CD14-positive monocyte (primary cell): ENCODE measurements at regions not wholly inside any gene's neighbourhood (a gene's known extent, or its start where the extent isn't known, plus 50 kb on each side); places are given as distances from the start of the nearest gene placed in this dataset.

Experiments used
- DNase-seq, 3 donors: peaks; one replicate each; pipeline ENCODE4 v3.0.0-alpha.2; 2011 to 2022
- H2AFZ ChIP-seq: 2 replicates; pipeline ENCODE4 v1.6.0; 2012; ENCODE audit warnings: mild to moderate bottlenecking, low read depth, low read length, inconsistent platforms; ENCODE audit not compliant: insufficient read depth, poor library complexity, severe bottlenecking
- H3K27ac ChIP-seq, 2 donors: 1 replicate in 1 of 2; 2 replicates in 1 of 2; pipeline ENCODE4 v1.5.1; 2012 to 2013; ENCODE audit warnings: low read length in 2 of 2, control low read depth in 1 of 2, inconsistent platforms in 1 of 2, low read depth in 1 of 2, mild to moderate bottlenecking in 1 of 2
- H3K27me3 ChIP-seq, 2 donors: one replicate each; pipeline versions ENCODE4 v1.6.0 to v1.6.1; 2011 to 2013; ENCODE audit warnings: low read length in 2 of 2; ENCODE audit not compliant: control insufficient read depth in 2 of 2, insufficient read depth in 2 of 2
- H3K36me3 ChIP-seq, 2 donors: replicated peaks in 1 of 2; 1 replicate in 1 of 2; 2 replicates in 1 of 2; pipeline versions ENCODE4 v1.5.1 to v1.6.1; 2012 to 2013; ENCODE audit warnings: low read length in 2 of 2, control low read depth in 1 of 2, inconsistent platforms in 1 of 2, mild to moderate bottlenecking in 1 of 2; ENCODE audit not compliant: insufficient read depth in 2 of 2, control insufficient read depth in 1 of 2
- H3K4me1 ChIP-seq, 2 donors: 1 replicate in 1 of 2; 2 replicates in 1 of 2; pipeline versions ENCODE4 v1.5.1 to v1.6.1; 2012 to 2013; ENCODE audit warnings: low read length in 2 of 2, control low read depth in 1 of 2, inconsistent platforms in 1 of 2, mild to moderate bottlenecking in 1 of 2, moderate library complexity in 1 of 2; ENCODE audit not compliant: insufficient read depth in 2 of 2, control insufficient read depth in 1 of 2
- H3K4me2 ChIP-seq: replicated peaks from 2 replicates; pipeline ENCODE3; 2012; ENCODE audit warnings: low read length, moderate library complexity, mild to moderate bottlenecking; ENCODE audit not compliant: poor library complexity, severe bottlenecking; ENCODE audit errors: extremely low read depth
- H3K4me3 ChIP-seq, 3 experiments: fragments of 200-600 bp in 1 of 3; sonication (generic) in 1 of 3; replicated peaks in 1 of 3; 1 replicate in 2 of 3; 2 replicates in 1 of 3; pipeline ENCODE4 v1.5.1; 2011 to 2013; ENCODE audit warnings: low read length in 3 of 3, mild to moderate bottlenecking in 3 of 3, control low read depth in 2 of 3, low read depth in 2 of 3, inconsistent platforms in 1 of 3, moderate library complexity in 1 of 3
- H3K79me2 ChIP-seq: 2 replicates; pipeline ENCODE4 v1.6.0; 2012; ENCODE audit warnings: mild to moderate bottlenecking, control low read depth, inconsistent platforms, low read length, moderate library complexity; ENCODE audit not compliant: insufficient read depth
- H3K9ac ChIP-seq: 2 replicates; pipeline ENCODE4 v1.6.0; 2017; ENCODE audit warnings: low read length, mild to moderate bottlenecking; ENCODE audit not compliant: insufficient read depth, poor library complexity, severe bottlenecking
- H3K9me3 ChIP-seq, 2 donors: replicated peaks in 1 of 2; 1 replicate in 1 of 2; 2 replicates in 1 of 2; pipeline versions ENCODE4 v1.5.1 to v1.6.1; 2012 to 2013; ENCODE audit warnings: low read length in 2 of 2, control low read depth in 1 of 2; ENCODE audit not compliant: control insufficient read depth in 1 of 2, insufficient read depth in 1 of 2
- H4K20me1 ChIP-seq: 2 replicates; pipeline ENCODE4 v1.6.0; 2012; ENCODE audit warnings: mild to moderate bottlenecking, low read length, control low read depth, moderate library complexity; ENCODE audit not compliant: insufficient read depth
- H3K27ac Mint-ChIP-seq, 7 donors: one replicate each; pipeline ENCODE4 v1.8.0; 2020; ENCODE audit warnings: mild to moderate bottlenecking in 7 of 7, mixed read lengths in 7 of 7, moderate library complexity in 6 of 7, inconsistent platforms in 2 of 7
- H3K27me3 Mint-ChIP-seq, 3 donors: one replicate each; pipeline ENCODE4 v1.8.0; 2021 to 2022; ENCODE audit warnings: low read depth in 3 of 3, mild to moderate bottlenecking in 3 of 3, mixed read lengths in 3 of 3, moderate library complexity in 3 of 3, inconsistent platforms in 1 of 3
- H3K36me3 Mint-ChIP-seq, 2 donors: one replicate each; pipeline ENCODE4 v1.8.0; 2020; ENCODE audit warnings: mixed read lengths in 2 of 2, inconsistent platforms in 1 of 2, mild to moderate bottlenecking in 1 of 2
- H3K4me1 Mint-ChIP-seq: one replicate; pipeline ENCODE4 v1.8.0; 2020; ENCODE audit warnings: mild to moderate bottlenecking, mixed read lengths
- H3K4me3 Mint-ChIP-seq, 2 donors: one replicate each; pipeline ENCODE4 v1.8.0; 2020; ENCODE audit warnings: mild to moderate bottlenecking in 2 of 2, mixed read lengths in 2 of 2, moderate library complexity in 1 of 2
- H3K9me3 Mint-ChIP-seq, 7 donors: one replicate each; pipeline ENCODE4 v1.8.0; 2020 to 2022; ENCODE audit warnings: mixed read lengths in 7 of 7, mild to moderate bottlenecking in 6 of 7, moderate library complexity in 6 of 7, inconsistent platforms in 2 of 7
- WGBS: methylation state at CpG from one replicate; pipeline ENCODE4 v1.1.5; 2013; ENCODE audit warnings: missing lambda C conversion rate; ENCODE audit not compliant: insufficient coverage; 5-methylcytosine and 5-hydroxymethylcytosine counted together
- intact Hi-C, 2 donors: fragments of 100-400 bp; cut with micrococcal nuclease; formaldehyde crosslinking; loops; one replicate each; pipeline versions ENCODE4 v1.15.0 to v1.15.1; 2023
- TF ChIP-seq, protein P1 (sequence below): fragments of 200-600 bp; IDR thresholded peaks from one replicate; pipeline ENCODE4 v1.8.0; 2022; ENCODE audit warnings: antibody characterized with exemption, mild to moderate bottlenecking

DNA sequence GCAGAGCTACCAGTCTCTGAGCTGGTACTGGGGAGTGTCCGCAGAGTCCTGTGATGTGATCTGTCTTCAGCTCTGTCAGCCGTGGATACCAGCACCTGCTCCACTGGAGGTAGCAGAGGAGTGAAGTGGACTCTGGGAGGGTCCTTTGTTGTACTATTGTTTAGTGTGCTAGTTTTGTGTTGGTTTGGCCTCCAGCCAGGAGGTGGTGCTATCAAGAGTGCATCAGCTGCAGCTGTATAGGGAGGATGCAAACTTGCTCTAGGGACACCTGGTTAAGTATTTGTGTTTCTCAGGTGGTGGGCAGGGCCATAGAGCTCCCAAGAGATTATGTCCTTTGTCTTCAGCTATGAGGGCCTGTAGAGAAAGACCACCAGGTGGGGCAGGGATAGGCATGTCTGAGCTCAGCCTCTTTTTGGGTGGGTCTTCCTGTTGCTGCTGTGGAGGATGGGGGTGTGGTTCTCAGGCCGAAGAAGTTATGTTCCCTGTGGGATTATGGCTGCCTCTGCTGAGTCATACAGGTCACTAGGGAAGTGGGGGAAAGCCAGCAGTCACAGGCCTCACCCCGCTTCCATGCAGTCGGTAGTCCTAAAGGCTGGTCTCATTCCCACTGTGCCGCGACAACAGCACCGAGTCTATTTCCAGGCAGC, 443.2 kb upstream of the TBL1XR1 start:
- Histone ChIP-seq H4K20me1 (no peaks in the 10 kb centered on the region), H3K27ac (no peak overlapping the region), H3K4me2 (no peak overlapping the region), H3K9ac (no peak overlapping the region), H3K36me3 (no peaks in the 10 kb centered on the region), H3K4me1 (no peaks in the 10 kb centered on the region), H3K79me2 (no peaks in the 10 kb centered on the region), H3K9me3 (no peaks in the 10 kb centered on the region), H3K4me3 (no peak overlapping the region), H2AFZ (no peak overlapping the region), H3K27me3 (no peaks in the 10 kb centered on the region)
- Mint-ChIP-seq H3K36me3 (peaks cover 0 to 2% of the 10 kb centered on the region in 2 donors), H3K27ac (peak overlapping the region in 3 of 7 donors; percentile 13 to 27 (median 22)), H3K4me1 (peaks cover 6% of the 10 kb centered on the region), H3K27me3 (peaks cover 0 to 4% (median 0%) of the 10 kb centered on the region in 3 donors), H3K4me3 (no peak overlapping the region), H3K9me3 (peaks cover 0 to 7% (median 3%) of the 10 kb centered on the region in 7 donors)
- intact Hi-C loops, result no loop called here
- TF ChIP-seq, protein P1, sequence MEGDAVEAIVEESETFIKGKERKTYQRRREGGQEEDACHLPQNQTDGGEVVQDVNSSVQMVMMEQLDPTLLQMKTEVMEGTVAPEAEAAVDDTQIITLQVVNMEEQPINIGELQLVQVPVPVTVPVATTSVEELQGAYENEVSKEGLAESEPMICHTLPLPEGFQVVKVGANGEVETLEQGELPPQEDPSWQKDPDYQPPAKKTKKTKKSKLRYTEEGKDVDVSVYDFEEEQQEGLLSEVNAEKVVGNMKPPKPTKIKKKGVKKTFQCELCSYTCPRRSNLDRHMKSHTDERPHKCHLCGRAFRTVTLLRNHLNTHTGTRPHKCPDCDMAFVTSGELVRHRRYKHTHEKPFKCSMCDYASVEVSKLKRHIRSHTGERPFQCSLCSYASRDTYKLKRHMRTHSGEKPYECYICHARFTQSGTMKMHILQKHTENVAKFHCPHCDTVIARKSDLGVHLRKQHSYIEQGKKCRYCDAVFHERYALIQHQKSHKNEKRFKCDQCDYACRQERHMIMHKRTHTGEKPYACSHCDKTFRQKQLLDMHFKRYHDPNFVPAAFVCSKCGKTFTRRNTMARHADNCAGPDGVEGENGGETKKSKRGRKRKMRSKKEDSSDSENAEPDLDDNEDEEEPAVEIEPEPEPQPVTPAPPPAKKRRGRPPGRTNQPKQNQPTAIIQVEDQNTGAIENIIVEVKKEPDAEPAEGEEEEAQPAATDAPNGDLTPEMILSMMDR, result no peak
- 71% methylated on average over 8 of the region's 8 CpGs for WGBS
- DNase-seq, result peak in 1 of 3 donors; percentile 5

DNA sequence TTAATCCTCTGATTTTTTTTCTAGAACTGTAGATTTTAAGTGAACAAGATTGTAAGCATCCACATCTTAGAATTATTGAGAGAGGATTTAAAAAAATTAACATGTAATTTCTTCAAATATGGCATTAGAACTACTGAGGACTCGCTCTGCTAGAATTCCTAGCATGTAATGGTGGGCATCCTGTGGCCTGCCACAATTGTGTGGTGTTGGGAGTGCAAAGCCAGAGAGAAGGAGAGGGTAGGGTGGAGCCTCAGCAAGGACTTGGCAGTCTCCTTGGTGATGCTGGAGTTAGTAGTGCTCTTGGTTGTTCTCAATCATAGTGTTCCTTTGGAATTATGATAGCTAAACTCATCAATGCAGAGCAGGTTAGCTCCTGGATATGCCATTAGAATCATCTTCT, 443.9 kb upstream of the TBL1XR1 start:
- peaks cover 0 to 4% (median 0%) of the 10 kb centered on the region in 3 donors for H3K27me3 Mint-ChIP-seq
- Histone ChIP-seq H3K27me3 (no peaks in the 10 kb centered on the region), H3K9ac (no peak overlapping the region), H3K4me2 (no peak overlapping the region), H3K4me1 (peaks cover under 1 to 1% of the 10 kb centered on the region in 2 donors), H2AFZ (no peak overlapping the region), H3K9me3 (no peaks in the 10 kb centered on the region), H3K4me3 (no peak overlapping the region), H3K27ac (no peak overlapping the region), H3K79me2 (no peaks in the 10 kb centered on the region), H4K20me1 (no peaks in the 10 kb centered on the region), H3K36me3 (no peaks in the 10 kb centered on the region)
- DNase-seq, result no peak
- peaks cover 0 to 5% (median 2%) of the 10 kb centered on the region in 7 donors for H3K9me3 Mint-ChIP-seq
- peak overlapping the region in 2 of 7 donors; percentile 24 to 72 for H3K27ac Mint-ChIP-seq
- peaks cover 0 to 2% of the 10 kb centered on the region in 2 donors for H3K36me3 Mint-ChIP-seq
- intact Hi-C loops, result no loop called here
- H3K4me3 Mint-ChIP-seq, result no peak overlapping the region
- WGBS, result 86% methylated on average over 1 of the region's 1 CpG
- TF ChIP-seq, protein P1, result no peak
- peaks cover 8% of the 10 kb centered on the region for H3K4me1 Mint-ChIP-seq
